Endodermal cell (in vitro differentiated cells): ENCODE measurements at regions not wholly inside any gene's neighbourhood (a gene's known extent, or its start where the extent isn't known, plus 50 kb on each side); places are given as distances from the start of the nearest gene placed in this dataset.

ENCODE experiments used
- DNase-seq: peaks from one replicate; pipeline ENCODE4 v3.0.0-alpha.2; 2017
- H3K27ac ChIP-seq: 2 replicates; pipeline ENCODE4 v1.5.1; 2013; ENCODE audit warnings: mild to moderate bottlenecking, low read depth, low read length, moderate library complexity
- H3K27me3 ChIP-seq: 2 replicates; pipeline ENCODE4 v1.6.1; 2013; ENCODE audit warnings: mild to moderate bottlenecking, low read length, moderate library complexity; ENCODE audit not compliant: insufficient read depth, control insufficient read depth, poor library complexity, severe bottlenecking
- H3K36me3 ChIP-seq: 2 replicates; pipeline ENCODE4 v1.7.0; 2013; ENCODE audit warnings: mild to moderate bottlenecking, low read length, moderate library complexity; ENCODE audit not compliant: control insufficient read depth, insufficient read depth
- H3K4me1 ChIP-seq: one replicate; pipeline ENCODE4 v1.7.0; 2013; ENCODE audit warnings: low read length; ENCODE audit not compliant: control insufficient read depth, insufficient read depth
- H3K4me3 ChIP-seq: 2 replicates; pipeline ENCODE4 v1.5.1; 2013; ENCODE audit warnings: mild to moderate bottlenecking, low read length, moderate library complexity
- H3K9ac ChIP-seq: 2 replicates; pipeline ENCODE4 v1.6.1; 2013; ENCODE audit warnings: mild to moderate bottlenecking, low read length, moderate library complexity; ENCODE audit not compliant: poor library complexity, severe bottlenecking; ENCODE audit errors: extremely low read depth
- H3K9me3 ChIP-seq: 2 replicates; pipeline ENCODE4 v1.6.1; 2013; ENCODE audit warnings: mild to moderate bottlenecking, low read length, moderate library complexity; ENCODE audit not compliant: control insufficient read depth
- H3K27ac Mint-ChIP-seq: 2 replicates; pipeline ENCODE4 v1.8.0; 2020; ENCODE audit warnings: mixed read lengths
- H3K27me3 Mint-ChIP-seq: 2 replicates; pipeline ENCODE4 v1.8.0; 2021; ENCODE audit warnings: mild to moderate bottlenecking, mixed read lengths; ENCODE audit not compliant: insufficient read depth
- H3K36me3 Mint-ChIP-seq: 2 replicates; pipeline ENCODE4 v1.8.0; 2020; ENCODE audit warnings: low read depth, mixed read lengths
- H3K4me1 Mint-ChIP-seq: 2 replicates; pipeline ENCODE4 v1.8.0; 2020; ENCODE audit warnings: mixed read lengths
- H3K4me3 Mint-ChIP-seq: 2 replicates; pipeline ENCODE4 v1.8.0; 2020; ENCODE audit warnings: mild to moderate bottlenecking, moderate library complexity, mixed read lengths
- H3K9me3 Mint-ChIP-seq: 2 replicates; pipeline ENCODE4 v1.8.0; 2020; ENCODE audit warnings: mild to moderate bottlenecking, mixed read lengths
- WGBS, 2 experiments: methylation state at CpG; one replicate each; pipeline versions ENCODE4 v1.1.5 to v1.1.7; 2013; ENCODE audit warnings: missing lambda C conversion rate in 2 of 2, mixed read lengths in 1 of 2; ENCODE audit not compliant: insufficient coverage in 1 of 2, insufficient read length in 1 of 2; 5-methylcytosine and 5-hydroxymethylcytosine counted together
- TF ChIP-seq, protein P1 (sequence below): fragments of 200-600 bp; sonication (generic); conservative IDR thresholded peaks from 2 replicates; pipeline ENCODE4 v1.5.0; 2021; ENCODE audit warnings: antibody characterized with exemption, mild to moderate bottlenecking

DNA sequence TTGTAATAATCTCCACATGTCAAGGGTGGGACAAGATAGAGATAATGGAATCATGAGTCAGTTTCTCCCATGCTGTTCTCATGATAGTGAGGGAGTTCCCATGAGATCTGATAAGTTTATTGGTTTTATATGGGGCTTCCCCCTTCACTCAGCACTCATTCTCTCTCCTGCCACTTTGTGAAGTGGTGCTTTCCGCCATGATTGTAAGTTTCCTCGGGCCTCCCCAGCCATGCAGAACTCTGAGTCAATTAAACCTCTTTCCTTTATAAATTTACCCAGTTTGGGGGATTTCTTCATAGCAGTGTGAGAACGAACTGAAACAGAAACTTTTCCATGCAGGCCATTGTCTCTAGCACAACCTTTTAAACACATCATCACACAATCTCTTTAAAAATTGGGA lies 221.5 kb upstream of the BRINP3 start:
- no peak overlapping the region for H3K27ac Mint-ChIP-seq
- H3K9me3 Mint-ChIP-seq: no peaks in the 10 kb centered on the region
- TF ChIP-seq, protein P1, sequence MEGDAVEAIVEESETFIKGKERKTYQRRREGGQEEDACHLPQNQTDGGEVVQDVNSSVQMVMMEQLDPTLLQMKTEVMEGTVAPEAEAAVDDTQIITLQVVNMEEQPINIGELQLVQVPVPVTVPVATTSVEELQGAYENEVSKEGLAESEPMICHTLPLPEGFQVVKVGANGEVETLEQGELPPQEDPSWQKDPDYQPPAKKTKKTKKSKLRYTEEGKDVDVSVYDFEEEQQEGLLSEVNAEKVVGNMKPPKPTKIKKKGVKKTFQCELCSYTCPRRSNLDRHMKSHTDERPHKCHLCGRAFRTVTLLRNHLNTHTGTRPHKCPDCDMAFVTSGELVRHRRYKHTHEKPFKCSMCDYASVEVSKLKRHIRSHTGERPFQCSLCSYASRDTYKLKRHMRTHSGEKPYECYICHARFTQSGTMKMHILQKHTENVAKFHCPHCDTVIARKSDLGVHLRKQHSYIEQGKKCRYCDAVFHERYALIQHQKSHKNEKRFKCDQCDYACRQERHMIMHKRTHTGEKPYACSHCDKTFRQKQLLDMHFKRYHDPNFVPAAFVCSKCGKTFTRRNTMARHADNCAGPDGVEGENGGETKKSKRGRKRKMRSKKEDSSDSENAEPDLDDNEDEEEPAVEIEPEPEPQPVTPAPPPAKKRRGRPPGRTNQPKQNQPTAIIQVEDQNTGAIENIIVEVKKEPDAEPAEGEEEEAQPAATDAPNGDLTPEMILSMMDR: no peak
- no peaks in the 10 kb centered on the region for H3K4me1 ChIP-seq
- H3K4me3 Mint-ChIP-seq: no peak overlapping the region
- no peak for DNase-seq
- peaks cover 6% of the 10 kb centered on the region for H3K4me1 Mint-ChIP-seq
- H3K36me3 ChIP-seq: no peaks in the 10 kb centered on the region
- no peak overlapping the region for H3K9ac ChIP-seq
- no peaks in the 10 kb centered on the region for H3K36me3 Mint-ChIP-seq
- no peak overlapping the region for H3K27ac ChIP-seq
- H3K9me3 ChIP-seq: no peaks in the 10 kb centered on the region
- WGBS, 2 experiments: 88% methylated on average over 3 of the region's 3 CpGs; no CpG with 5 or more reads in 1 of the 2 experiments
- no peaks in the 10 kb centered on the region for H3K27me3 Mint-ChIP-seq
- H3K4me3 ChIP-seq: no peak overlapping the region
- H3K27me3 ChIP-seq: no peaks in the 10 kb centered on the region

DNA sequence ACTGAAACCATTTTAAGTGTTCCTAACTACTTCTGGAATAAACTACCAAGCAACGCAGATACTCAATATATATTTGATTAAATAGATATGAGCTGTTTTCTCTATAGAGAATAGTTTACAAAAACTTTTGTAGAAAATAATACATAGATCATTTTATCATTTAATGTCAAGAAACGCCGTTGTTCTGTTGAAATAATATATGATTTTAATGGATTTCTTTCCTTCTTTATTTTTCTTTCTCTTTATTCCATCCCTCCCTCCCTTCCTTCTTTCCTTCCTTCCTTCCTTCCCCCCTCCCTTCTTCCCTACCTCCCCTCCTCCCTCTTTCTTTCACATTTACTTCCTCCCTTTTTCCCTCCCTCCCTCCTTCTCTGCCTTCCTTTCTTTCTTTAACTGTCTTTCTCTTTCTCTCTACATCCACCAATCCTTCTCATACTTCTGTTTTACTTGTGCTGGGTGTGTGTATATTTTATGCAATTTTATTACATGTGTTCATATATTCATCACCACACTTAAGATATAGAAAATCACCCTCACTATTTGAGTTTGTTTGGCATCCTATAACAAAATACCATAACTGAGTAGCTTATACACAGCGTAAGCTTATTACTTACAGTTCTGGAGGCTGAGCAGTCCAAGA lies 230.9 kb upstream of the BRINP3 start:
- H3K27ac ChIP-seq: no peak overlapping the region
- Mint-ChIP-seq H3K4me3 (no peak overlapping the region), H3K36me3 (no peaks in the 10 kb centered on the region), H3K9me3 (no peaks in the 10 kb centered on the region), H3K4me1 (no peaks in the 10 kb centered on the region), H3K27me3 (no peaks in the 10 kb centered on the region), H3K27ac (no peak overlapping the region)
- H3K36me3 ChIP-seq: no peaks in the 10 kb centered on the region
- WGBS, 2 experiments: 95 to 100% methylated on average over 1 of the region's 4 CpGs
- no peak overlapping the region for H3K9ac ChIP-seq
- DNase-seq: no peak
- no peaks in the 10 kb centered on the region for H3K4me1 ChIP-seq
- TF ChIP-seq, protein P1: no peak
- no peaks in the 10 kb centered on the region for H3K27me3 ChIP-seq
- H3K4me3 ChIP-seq: no peak overlapping the region
- no peaks in the 10 kb centered on the region for H3K9me3 ChIP-seq

DNA sequence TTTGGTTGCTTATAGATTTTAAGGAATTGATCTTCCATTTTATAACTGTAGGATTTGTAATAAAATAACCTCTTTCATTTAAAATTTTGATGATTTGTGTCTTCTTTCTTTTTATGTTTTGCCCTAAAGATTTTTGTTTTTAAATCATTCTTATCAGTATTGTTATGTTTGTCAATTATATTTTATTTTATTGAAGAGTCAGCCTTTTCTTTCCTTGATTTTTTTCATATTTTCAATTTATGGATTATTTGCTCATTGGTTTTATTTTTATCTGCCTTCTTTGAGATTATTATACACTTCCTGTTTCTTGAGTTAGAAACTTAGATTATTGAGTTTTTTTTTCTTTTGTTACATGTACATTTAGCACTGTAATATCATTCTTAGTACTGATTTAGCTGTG lies 233.4 kb upstream of the BRINP3 start:
- Mint-ChIP-seq H3K9me3 (no peaks in the 10 kb centered on the region), H3K27ac (no peak overlapping the region), H3K36me3 (no peaks in the 10 kb centered on the region), H3K4me1 (no peaks in the 10 kb centered on the region), H3K27me3 (no peaks in the 10 kb centered on the region), H3K4me3 (no peak overlapping the region)
- DNase-seq: no peak
- Histone ChIP-seq H3K27ac (no peak overlapping the region), H3K4me3 (no peak overlapping the region), H3K27me3 (no peaks in the 10 kb centered on the region), H3K36me3 (no peaks in the 10 kb centered on the region), H3K9ac (no peak overlapping the region), H3K9me3 (no peaks in the 10 kb centered on the region), H3K4me1 (no peaks in the 10 kb centered on the region)
- TF ChIP-seq, protein P1: no peak
